Coronary artery (tissue), 2 donors: ENCODE measurements at regions not wholly inside any gene's neighbourhood (a gene's known extent, or its start where the extent isn't known, plus 50 kb on each side); places are given as distances from the start of the nearest gene placed in this dataset.
"Not testable (repeated sequence)": the region's sequence is repeated elsewhere in the genome, so short reads cannot be mapped to it uniquely, and the experiment has no call there.

Experiments used
- DNase-seq: peaks from one replicate; pipeline ENCODE4 v3.0.0-alpha.2; 2017; ENCODE audit warnings: low spot score
- H3K27ac ChIP-seq, 2 donors: fragments of 200-600 bp; sonication (generic); one replicate each; pipeline ENCODE4 v1.5.1; 2016 to 2019
- H3K4me3 ChIP-seq: fragments of 200-600 bp; sonication (generic); 2 replicates; pipeline ENCODE4 v1.5.1; 2016; ENCODE audit warnings: mild to moderate bottlenecking, moderate library complexity
- TF ChIP-seq, protein P1 (sequence below): fragments of 200-600 bp; sonication (generic); IDR thresholded peaks from one replicate; pipeline ENCODE4 v1.5.1; 2019; ENCODE audit warnings: antibody characterized with exemption

- Histone ChIP-seq H3K27ac (no peak overlapping the region), H3K4me3 (peak overlapping the region; percentile 58)
- DNase-seq: no peak
- TF ChIP-seq, protein P1, sequence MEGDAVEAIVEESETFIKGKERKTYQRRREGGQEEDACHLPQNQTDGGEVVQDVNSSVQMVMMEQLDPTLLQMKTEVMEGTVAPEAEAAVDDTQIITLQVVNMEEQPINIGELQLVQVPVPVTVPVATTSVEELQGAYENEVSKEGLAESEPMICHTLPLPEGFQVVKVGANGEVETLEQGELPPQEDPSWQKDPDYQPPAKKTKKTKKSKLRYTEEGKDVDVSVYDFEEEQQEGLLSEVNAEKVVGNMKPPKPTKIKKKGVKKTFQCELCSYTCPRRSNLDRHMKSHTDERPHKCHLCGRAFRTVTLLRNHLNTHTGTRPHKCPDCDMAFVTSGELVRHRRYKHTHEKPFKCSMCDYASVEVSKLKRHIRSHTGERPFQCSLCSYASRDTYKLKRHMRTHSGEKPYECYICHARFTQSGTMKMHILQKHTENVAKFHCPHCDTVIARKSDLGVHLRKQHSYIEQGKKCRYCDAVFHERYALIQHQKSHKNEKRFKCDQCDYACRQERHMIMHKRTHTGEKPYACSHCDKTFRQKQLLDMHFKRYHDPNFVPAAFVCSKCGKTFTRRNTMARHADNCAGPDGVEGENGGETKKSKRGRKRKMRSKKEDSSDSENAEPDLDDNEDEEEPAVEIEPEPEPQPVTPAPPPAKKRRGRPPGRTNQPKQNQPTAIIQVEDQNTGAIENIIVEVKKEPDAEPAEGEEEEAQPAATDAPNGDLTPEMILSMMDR: no peak
These were observed 50.5 kb upstream of the TUBA3D start for GRCh38 chr2:131425231-131425941.

- H3K4me3 ChIP-seq: peak overlapping the region; percentile 58
These were observed 51.3 kb upstream of the TUBA3D start for GRCh38 chr2:131424605-131425114.

DNA sequence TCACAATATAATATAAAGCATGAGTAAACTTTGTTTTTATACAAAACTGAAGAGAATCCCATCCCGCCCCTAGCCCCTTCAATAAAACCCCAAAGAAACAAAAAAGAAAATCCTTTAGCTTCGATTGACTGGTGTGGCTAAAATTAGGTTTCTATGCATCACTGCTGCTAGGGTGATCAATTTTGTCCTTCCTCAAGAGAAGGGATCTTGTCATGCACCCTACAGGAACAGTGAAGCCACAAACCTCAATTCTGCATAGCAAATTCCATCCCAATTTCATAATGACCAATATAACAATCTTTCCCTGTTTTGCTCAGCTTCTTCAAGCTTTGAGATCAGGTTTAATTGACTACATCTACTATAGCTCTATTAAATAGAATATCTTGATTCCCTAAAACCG, 55.2 kb upstream of the TUBA3D start:
- not testable (repeated sequence) for H3K4me3 ChIP-seq, DNase-seq, H3K27ac ChIP-seq

More at GRCh38 chr2:131424605-131425114, 51.3 kb upstream of the TUBA3D start:
- H3K27ac ChIP-seq, DNase-seq: not testable (repeated sequence)

DNA sequence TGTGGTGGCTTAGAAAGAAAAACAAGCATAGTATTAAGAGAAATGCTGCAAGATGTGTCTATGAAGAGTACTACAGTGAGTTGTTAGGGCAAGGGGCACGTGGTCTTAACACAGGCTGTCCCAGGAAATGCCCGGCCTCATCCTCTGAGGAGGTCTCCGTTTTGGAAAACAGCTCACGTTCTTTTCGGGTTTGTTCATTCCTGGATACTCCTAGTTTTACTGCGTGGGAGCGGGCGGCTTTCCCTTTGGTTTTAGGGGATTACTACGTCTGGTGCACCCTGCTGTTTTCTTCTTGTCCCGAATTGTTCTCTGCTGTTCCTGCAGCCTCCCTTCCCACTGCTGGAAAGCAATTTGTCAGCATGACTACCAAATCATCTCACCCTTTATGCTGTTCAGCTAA, 55.5 kb upstream of the RAB6D start:
- Histone ChIP-seq H3K27ac (no peak overlapping the region), H3K4me3 (no peak overlapping the region)
- TF ChIP-seq, protein P1: no peak
- DNase-seq: no peak

GRCh38 chr2:131418625-131419024, 54.7 kb upstream of the RAB6D start:
- Histone ChIP-seq H3K27ac (no peak overlapping the region), H3K4me3 (no peak overlapping the region)
- TF ChIP-seq, protein P1: no peak
- no peak for DNase-seq

DNA sequence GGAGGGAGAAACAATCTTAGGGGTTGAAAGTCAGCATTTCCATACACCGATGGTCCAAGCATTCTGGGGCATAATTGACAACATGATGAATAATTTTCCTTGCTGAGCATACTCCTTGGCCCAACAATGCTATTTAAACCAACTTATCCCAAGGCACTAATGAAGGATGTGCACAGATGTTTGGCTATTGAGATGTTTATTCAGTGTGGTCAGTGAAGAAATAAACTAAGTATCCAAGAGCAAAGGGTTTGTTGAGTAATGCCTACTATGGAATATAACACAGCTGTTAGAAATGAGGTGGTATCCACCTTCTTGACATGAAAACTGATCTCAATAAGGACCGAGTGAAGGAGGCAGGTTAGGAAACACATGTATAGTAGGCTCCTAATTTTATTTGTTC, 53.9 kb upstream of the RAB6D start:
- Histone ChIP-seq H3K27ac (no peak overlapping the region), H3K4me3 (no peak overlapping the region)
- DNase-seq: no peak
- TF ChIP-seq, protein P1: no peak

DNA sequence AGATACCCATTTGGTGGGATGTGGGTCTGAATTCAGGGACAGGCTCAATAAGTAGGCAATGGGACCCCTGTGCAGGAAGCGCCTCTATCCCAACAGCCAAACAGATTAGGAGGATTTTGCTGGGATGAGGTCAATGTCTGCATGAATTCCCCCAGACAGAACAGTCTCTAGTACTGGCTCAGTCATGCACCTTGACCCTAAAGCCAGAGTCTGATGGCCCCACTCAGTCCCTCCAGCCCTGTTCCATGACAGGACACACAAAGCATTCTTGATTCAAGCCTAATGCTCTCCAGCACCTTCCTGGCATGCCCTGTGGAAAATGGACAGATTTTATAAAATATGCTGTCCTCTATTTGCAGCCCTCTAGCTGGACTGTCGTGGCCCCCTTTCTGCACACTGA, 49.8 kb upstream of the RAB6D start:
- no peak for DNase-seq
- TF ChIP-seq, protein P1: no peak
- H3K4me3 ChIP-seq: no peak overlapping the region
- no peak overlapping the region for H3K27ac ChIP-seq
